Posterior cingulate gyrus (tissue), 11 donors: ENCODE measurements at regions not wholly inside any gene's neighbourhood (a gene's known extent, or its start where the extent isn't known, plus 50 kb on each side); places are given as distances from the start of the nearest gene placed in this dataset.

Experiments used
- DNase-seq, 10 donors: peaks; one replicate each; pipeline versions ENCODE4 v3.0.0 to v3.0.0-alpha.2; 2020 to 2021; ENCODE audit warnings: mixed read lengths in 3 of 10
- intact Hi-C: fragments of 100-400 bp; cut with DNase I; formaldehyde crosslinking; loops from one replicate; pipeline ENCODE4 v1.15.1; 2023

DNA sequence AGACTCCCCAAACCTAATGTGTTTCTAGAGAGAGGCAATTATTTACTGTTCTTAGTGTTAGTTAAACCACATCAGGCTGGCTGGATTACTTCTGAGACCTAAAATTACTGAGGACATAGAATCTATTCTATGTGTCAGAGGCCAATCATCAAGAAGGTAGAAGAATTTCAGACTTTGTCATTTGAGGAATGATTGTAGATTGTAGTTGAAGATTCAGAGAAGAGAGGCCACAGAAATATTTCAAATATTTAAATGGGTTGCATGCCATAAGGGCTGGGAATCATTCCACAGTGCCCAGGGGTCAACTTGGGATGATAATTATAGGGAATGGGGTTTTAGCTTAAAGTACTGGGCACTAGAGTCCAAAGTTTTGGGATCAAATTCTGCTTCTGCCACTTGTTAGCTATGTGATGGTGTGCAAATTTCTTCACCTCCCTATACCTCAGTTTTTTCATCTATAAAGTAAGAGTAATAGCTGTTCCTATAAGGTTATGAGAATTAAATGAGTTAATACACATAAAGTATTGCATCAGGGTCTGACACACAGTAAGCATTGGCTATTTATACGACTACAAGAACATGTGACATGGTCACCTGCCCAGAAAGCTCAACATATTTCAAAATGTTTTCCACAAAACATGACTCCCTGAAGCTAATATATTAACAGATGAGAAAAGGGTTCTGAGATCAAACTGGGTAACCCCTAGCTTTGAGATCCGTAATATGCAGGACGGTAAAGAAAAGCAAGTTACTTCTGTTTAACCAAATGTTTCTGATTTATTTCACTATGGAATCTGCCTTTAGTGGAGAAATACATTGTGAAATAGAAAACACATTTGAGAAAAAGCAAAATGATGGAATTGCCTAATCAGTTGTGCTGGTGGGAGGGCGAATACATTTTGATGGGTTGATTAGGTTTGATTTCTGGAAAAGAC is 69.7 kb upstream of the SPAG17 start:
- DNase-seq: no peak
- intact Hi-C loops: no loop called here

DNA sequence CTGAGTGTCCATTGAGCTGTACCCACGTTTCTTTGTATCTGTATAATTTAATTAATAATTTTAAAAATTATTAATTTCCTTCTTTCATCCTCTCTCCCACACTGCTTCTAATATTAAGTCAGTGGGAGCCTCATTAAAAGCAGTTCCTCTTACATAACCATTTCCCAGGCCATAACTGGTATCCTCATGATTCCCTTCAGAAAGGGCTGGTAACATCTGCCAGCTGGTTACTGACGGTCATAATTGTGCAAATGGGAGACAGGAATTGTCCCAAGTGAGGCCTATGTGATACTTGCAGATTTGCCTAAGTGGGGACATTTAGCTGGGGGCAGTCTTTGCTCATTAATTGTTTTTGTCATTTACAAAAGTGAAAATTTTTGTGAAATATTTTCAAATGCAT is 69.0 kb upstream of the SPAG17 start:
- intact Hi-C loops: no loop called here

DNA sequence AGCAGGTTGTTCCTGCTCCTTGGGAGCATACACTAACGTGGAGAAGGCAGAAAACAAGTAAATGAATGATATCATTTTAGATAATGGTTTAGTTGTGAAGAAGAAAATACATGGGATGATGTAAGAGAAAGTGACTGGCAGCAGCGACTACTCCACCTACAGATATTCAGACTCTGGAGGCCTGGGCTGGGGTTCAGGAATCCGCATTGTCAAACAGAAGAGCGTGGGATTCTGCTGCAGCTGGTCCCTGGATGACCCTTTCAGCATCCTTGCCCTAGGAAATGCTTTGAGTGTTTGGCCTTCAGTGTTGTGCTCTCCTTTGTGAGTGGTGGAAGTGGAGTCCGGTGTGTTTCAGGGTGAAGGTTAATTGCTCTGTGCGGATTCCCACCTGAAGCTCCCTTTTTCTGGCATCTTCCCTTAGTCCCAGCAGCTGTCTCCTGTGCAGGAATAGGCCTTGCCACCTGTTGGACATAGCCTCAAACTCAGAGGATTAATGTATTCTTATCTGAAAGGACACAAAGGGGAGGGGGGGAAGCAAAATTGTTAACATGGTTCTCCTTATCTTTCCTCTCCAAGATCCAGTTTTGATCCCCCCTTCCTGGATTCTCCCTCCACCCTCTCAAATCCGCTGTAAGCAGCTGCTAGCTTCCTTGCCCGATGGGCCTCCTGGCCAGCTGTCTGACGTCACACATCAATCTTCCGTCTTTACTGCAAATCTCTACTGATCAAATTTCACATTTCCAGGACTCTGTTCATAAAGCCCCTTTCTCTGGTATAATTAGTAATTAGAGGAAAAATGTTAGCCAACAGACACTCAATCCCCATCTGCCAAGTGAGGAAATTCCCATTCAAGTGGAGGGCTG is 68.3 kb upstream of the SPAG17 start:
- intact Hi-C loops: no loop called here
- no peak for DNase-seq

More for the DNA sequence above, 69.0 kb upstream of the SPAG17 start:
- no peak for DNase-seq

GRCh38 chr1:118252624-118253023 is 67.6 kb upstream of the SPAG17 start:
- intact Hi-C loops: no loop called here
- no peak for DNase-seq

DNA sequence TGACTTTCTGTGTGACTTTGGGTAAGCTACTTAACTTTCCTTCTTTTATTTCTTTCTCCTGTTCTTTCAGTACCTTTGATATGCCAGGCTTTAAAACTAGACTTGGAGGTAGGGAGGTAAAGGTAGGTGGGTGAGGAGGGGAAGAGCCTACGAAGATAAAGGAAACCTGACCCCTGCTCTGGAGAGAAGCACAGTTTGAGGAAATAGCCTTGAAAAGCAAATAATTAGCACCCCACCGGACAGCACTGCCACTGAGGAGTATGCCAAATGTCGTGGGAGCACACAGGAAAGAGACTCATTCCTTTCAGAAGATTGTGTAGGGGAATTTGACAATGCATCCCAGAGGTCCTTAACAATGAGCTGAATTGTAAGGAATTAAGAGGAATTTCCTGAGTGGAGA is 65.2 kb upstream of the SPAG17 start:
- intact Hi-C loops: no loop called here

DNA sequence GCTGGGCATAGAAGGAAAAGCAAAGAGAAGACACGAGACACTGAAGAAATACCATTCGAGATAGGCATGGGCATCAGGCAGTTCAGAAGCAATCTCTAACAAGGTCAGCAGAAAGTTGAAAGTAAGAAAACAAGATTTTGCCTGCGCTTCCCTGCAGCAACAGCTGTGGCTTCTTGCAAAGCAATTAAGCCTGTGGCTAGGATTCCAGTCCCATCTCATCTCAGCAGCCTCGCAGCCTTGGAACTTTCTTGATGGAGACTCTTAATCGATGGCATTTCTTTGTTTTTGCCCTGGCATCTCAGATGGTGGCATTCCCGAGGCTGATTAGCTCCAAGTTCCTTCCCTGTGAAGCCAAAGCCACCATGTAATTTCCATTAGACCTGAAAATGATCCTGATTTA is 64.6 kb upstream of the SPAG17 start:
- DNase-seq: no peak
- intact Hi-C loops: no loop called here

More for the DNA sequence above, 65.2 kb upstream of the SPAG17 start:
- no peak for DNase-seq

DNA sequence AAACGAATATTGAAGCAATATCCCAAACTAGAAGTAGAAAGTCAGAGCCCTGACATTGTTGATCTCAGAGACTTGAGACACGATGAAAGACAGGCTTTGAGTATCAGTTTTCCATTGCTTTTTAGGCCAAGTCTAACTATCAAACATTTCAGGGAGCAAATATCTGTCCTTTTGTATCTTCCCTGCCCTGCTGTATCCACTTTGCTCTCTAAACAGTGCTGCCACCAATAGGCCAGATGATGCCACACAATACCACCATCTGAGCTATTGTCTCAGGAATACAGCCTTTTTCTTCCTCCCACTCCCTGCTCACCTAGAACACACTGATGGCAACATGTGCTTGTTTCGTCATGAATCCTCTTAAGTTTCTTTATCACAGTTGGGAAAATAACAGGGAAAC is 62.6 kb upstream of the SPAG17 start:
- intact Hi-C loops: no loop called here
- DNase-seq: no peak

GRCh38 chr1:118246646-118247045 is 61.6 kb upstream of the SPAG17 start:
- intact Hi-C loops: no loop called here

GRCh38 chr1:118244194-118244593 is 59.2 kb upstream of the SPAG17 start:
- DNase-seq: no peak
- intact Hi-C loops: no loop called here

More at GRCh38 chr1:118246646-118247045, 61.6 kb upstream of the SPAG17 start:
- DNase-seq: no peak

GRCh38 chr1:118243269-118243668 is 58.2 kb upstream of the SPAG17 start:
- no peak for DNase-seq
- intact Hi-C loops: no loop called here
